Bronchial epithelial cell (primary cell): ENCODE measurements at regions not wholly inside any gene's neighbourhood (a gene's known extent, or its start where the extent isn't known, plus 50 kb on each side); places are given as distances from the start of the nearest gene placed in this dataset.
A peak's percentile ranks its signal among the peaks of the same experiment; 100 is the strongest.

Experiments used
- DNase-seq: peaks from one replicate; pipeline ENCODE4 v3.0.0-alpha.2; 2010; ENCODE audit warnings: low read depth
- FAIRE-seq: peaks from 2 replicates; lab custom pipeline; 2011; peaks lifted over from hg19 to GRCh38; lab: Jason Lieb, UNC
- H3K27me3 ChIP-seq: 2 replicates; pipeline ENCODE4 v1.5.1; 2011; ENCODE audit warnings: low read length; ENCODE audit not compliant: control insufficient read depth, insufficient read depth
- H3K36me3 ChIP-seq: 2 replicates; pipeline ENCODE4 v1.5.1; 2011; ENCODE audit warnings: low read length; ENCODE audit not compliant: control insufficient read depth, insufficient read depth
- H3K4me3 ChIP-seq: 2 replicates; pipeline ENCODE4 v1.5.1; 2011; ENCODE audit warnings: mild to moderate bottlenecking, low read depth, low read length, control low read depth
- CTCF ChIP-seq: IDR thresholded peaks from 2 replicates; pipeline ENCODE4 v1.5.1; 2011; ENCODE audit warnings: mild to moderate bottlenecking, moderate library complexity, low read length, control low read depth, inconsistent platforms; ENCODE audit not compliant: insufficient read depth, severe bottlenecking

GRCh38 chr14:98573082-98573481, 698.9 kb downstream of the BCL11B start:
- no peaks in the 10 kb centered on the region for H3K36me3 ChIP-seq
- TF ChIP-seq CTCF = no peak

DNA sequence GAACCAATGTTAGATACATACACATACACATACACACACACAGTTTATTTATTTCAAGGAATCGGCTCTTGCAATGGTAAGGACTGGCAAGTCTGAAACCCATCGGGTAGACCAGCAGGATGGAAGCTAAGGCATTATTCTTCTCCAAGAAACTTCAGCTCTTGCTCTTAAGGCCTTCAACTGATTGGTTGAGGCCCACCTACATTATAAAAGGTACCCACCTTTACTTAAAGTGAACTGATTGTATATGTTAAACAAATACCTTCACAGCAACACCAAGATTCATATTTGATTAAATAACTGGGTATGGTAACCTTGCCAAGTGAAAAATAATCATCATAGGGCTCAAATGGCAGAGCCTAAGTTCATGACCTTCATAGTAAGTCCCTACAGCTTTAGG, 695.5 kb downstream of the BCL11B start:
- TF ChIP-seq CTCF = no peak
- no peaks in the 10 kb centered on the region for H3K27me3 ChIP-seq
- no peaks in the 10 kb centered on the region for H3K36me3 ChIP-seq
- H3K4me3 ChIP-seq = no peak overlapping the region
- DNase-seq = no peak
- FAIRE-seq = peak; percentile 18

More at GRCh38 chr14:98573082-98573481, 698.9 kb downstream of the BCL11B start:
- FAIRE-seq = no peak
- H3K27me3 ChIP-seq = no peaks in the 10 kb centered on the region
- DNase-seq = peak; percentile 20
- no peak overlapping the region for H3K4me3 ChIP-seq

GRCh38 chr14:98578204-98578603, 693.8 kb downstream of the BCL11B start:
- TF ChIP-seq CTCF = no peak
- no peak overlapping the region for H3K4me3 ChIP-seq
- H3K36me3 ChIP-seq = no peaks in the 10 kb centered on the region
- FAIRE-seq (no peak), DNase-seq (peak; percentile 97)
- H3K27me3 ChIP-seq = no peaks in the 10 kb centered on the region

DNA sequence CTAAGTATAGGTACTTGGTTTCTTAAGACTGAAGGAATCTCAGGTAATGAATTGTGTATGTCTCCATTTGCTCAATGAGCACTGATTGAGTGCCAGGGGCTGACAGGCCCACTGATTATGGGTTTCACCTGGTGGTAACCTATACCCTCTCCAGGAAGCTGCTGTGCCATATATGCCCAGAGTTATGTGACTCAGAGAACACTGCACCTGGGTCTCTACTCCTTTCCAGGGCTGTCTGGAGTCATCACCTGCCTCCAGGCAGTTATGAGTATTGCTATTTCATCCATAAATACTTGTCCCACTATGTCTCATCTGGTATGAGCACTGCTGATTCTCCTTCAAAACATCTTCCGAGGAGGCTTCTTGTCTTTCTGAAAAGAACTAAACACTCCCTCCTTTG, 692.9 kb downstream of the BCL11B start:
- Histone ChIP-seq H3K36me3 (no peaks in the 10 kb centered on the region), H3K27me3 (no peaks in the 10 kb centered on the region), H3K4me3 (no peak overlapping the region)
- DNase-seq (peak; percentile 94), FAIRE-seq (peak; percentile 73)
- TF ChIP-seq CTCF = no peak

DNA sequence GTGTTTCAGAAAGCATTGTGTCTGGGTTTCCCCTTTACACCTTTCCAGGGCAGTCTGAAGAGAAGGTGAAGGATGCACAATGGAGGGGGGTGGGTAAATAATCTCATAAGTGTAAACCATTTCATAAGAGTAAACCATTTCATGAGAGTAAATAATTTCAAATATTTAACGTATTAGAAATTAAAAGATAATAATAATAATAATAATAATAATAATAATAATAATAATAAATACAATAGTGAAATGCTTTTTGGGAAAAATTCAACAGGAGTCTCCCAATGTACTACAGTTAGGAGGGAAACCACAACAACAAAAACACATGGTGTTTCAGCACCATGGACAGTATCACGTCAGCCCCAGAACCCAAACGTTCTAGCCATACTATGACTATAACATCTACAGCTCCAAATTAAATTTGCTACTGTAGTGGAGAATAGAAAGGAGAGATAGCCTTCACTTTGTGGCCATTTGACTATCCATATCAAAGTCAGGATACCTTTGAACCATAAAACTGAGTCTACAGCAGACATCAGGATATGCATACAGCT, 691.8 kb downstream of the BCL11B start:
- no peak for FAIRE-seq
- no peak for TF ChIP-seq CTCF
- peak; percentile 37 for DNase-seq
- no peaks in the 10 kb centered on the region for H3K36me3 ChIP-seq
- H3K27me3 ChIP-seq = no peaks in the 10 kb centered on the region
- H3K4me3 ChIP-seq = no peak overlapping the region

DNA sequence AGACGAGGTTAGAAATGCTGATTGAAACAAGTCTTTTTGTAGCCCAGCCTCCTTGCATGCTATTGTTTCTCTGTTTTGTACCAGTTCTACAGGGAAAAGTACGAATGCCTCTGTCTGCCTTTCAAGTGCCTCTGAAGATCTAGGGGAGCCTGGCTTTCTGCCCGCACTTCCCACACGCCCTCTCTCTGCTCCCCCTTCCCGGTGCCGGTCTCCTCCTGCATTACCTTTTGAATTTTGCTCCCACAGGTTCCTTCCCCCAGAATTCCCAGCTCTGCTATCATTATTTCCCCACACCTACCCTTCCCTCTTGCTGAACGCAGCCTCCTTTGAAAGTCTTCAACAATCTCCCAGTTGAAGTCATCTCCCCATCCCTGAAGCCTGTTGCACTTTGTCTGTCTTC, 689.7 kb downstream of the BCL11B start:
- Histone ChIP-seq H3K27me3 (no peaks in the 10 kb centered on the region), H3K36me3 (no peaks in the 10 kb centered on the region), H3K4me3 (no peak overlapping the region)
- FAIRE-seq = no peak
- no peak for TF ChIP-seq CTCF
- no peak for DNase-seq
